Rectal smooth muscle tissue (tissue), 1 donor: ENCODE measurements at regions not wholly inside any gene's neighbourhood (a gene's known extent, or its start where the extent isn't known, plus 50 kb on each side); places are given as distances from the start of the nearest gene placed in this dataset.

Source experiments
- H3K27ac ChIP-seq: one replicate; pipeline ENCODE4 v1.7.0; 2013; ENCODE audit warnings: low read depth, low read length, inconsistent platforms
- H3K27me3 ChIP-seq: one replicate; pipeline ENCODE4 v1.7.0; 2013; ENCODE audit warnings: low read length; ENCODE audit not compliant: control insufficient read depth, insufficient read depth
- H3K36me3 ChIP-seq: one replicate; pipeline ENCODE4 v1.7.0; 2013; ENCODE audit warnings: low read length; ENCODE audit not compliant: control insufficient read depth, insufficient read depth
- H3K4me1 ChIP-seq: one replicate; pipeline ENCODE4 v1.7.0; 2013; ENCODE audit warnings: low read length; ENCODE audit not compliant: control insufficient read depth, insufficient read depth
- H3K4me3 ChIP-seq: one replicate; pipeline ENCODE4 v1.7.0; 2013; ENCODE audit warnings: low read length
- H3K9ac ChIP-seq: one replicate; pipeline ENCODE4 v1.7.0; 2013; ENCODE audit warnings: low read length

GRCh38 chr4:119755599-119755998 lies 127.0 kb upstream of the PDE5A start:
- no peak overlapping the region for H3K27ac ChIP-seq
- no peak overlapping the region for H3K4me3 ChIP-seq
- no peaks in the 10 kb centered on the region for H3K27me3 ChIP-seq
- no peaks in the 10 kb centered on the region for H3K4me1 ChIP-seq
- H3K36me3 ChIP-seq: no peaks in the 10 kb centered on the region
- H3K9ac ChIP-seq: no peak overlapping the region

- H3K9ac ChIP-seq: no peak overlapping the region
- H3K27me3 ChIP-seq: no peaks in the 10 kb centered on the region
- H3K27ac ChIP-seq: no peak overlapping the region
- peaks cover 4% of the 10 kb centered on the region for H3K4me1 ChIP-seq
- H3K4me3 ChIP-seq: no peak overlapping the region
- H3K36me3 ChIP-seq: no peaks in the 10 kb centered on the region
Measured at GRCh38 chr4:119752936-119753335, 124.3 kb upstream of the PDE5A start.

- H3K4me1 ChIP-seq: peaks cover 4% of the 10 kb centered on the region
- H3K27me3 ChIP-seq: no peaks in the 10 kb centered on the region
- no peak overlapping the region for H3K27ac ChIP-seq
- H3K4me3 ChIP-seq: no peak overlapping the region
- H3K9ac ChIP-seq: no peak overlapping the region
- H3K36me3 ChIP-seq: no peaks in the 10 kb centered on the region
Measured at GRCh38 chr4:119750771-119751170, 122.2 kb upstream of the PDE5A start.

- Histone ChIP-seq H3K4me1 (peaks cover 4% of the 10 kb centered on the region), H3K27ac (no peak overlapping the region), H3K4me3 (no peak overlapping the region), H3K9ac (no peak overlapping the region), H3K27me3 (no peaks in the 10 kb centered on the region), H3K36me3 (no peaks in the 10 kb centered on the region)
Measured at GRCh38 chr4:119750048-119750447, 121.4 kb upstream of the PDE5A start.

- no peaks in the 10 kb centered on the region for H3K36me3 ChIP-seq
- H3K4me1 ChIP-seq: peaks cover 4% of the 10 kb centered on the region
- H3K27ac ChIP-seq: peak overlapping the region; percentile 6
- no peak overlapping the region for H3K9ac ChIP-seq
- no peaks in the 10 kb centered on the region for H3K27me3 ChIP-seq
- no peak overlapping the region for H3K4me3 ChIP-seq
Measured at GRCh38 chr4:119748853-119749252, 120.2 kb upstream of the PDE5A start.

- peaks cover 4% of the 10 kb centered on the region for H3K4me1 ChIP-seq
- H3K4me3 ChIP-seq: no peak overlapping the region
- no peak overlapping the region for H3K27ac ChIP-seq
- H3K27me3 ChIP-seq: no peaks in the 10 kb centered on the region
- no peaks in the 10 kb centered on the region for H3K36me3 ChIP-seq
- H3K9ac ChIP-seq: no peak overlapping the region
Measured at GRCh38 chr4:119746951-119747350, 118.3 kb upstream of the PDE5A start.

- Histone ChIP-seq H3K4me3 (no peak overlapping the region), H3K27me3 (no peaks in the 10 kb centered on the region), H3K9ac (no peak overlapping the region), H3K27ac (no peak overlapping the region), H3K36me3 (no peaks in the 10 kb centered on the region), H3K4me1 (peaks cover 4% of the 10 kb centered on the region)
Measured at GRCh38 chr4:119745351-119745750, 116.7 kb upstream of the PDE5A start.

- H3K27me3 ChIP-seq: no peaks in the 10 kb centered on the region
- no peak overlapping the region for H3K27ac ChIP-seq
- no peaks in the 10 kb centered on the region for H3K36me3 ChIP-seq
- no peak overlapping the region for H3K4me3 ChIP-seq
- peaks cover 4% of the 10 kb centered on the region for H3K4me1 ChIP-seq
- no peak overlapping the region for H3K9ac ChIP-seq
Measured at GRCh38 chr4:119744580-119744979, 116.0 kb upstream of the PDE5A start.

GRCh38 chr4:119743644-119744043 lies 115.0 kb upstream of the PDE5A start:
- Histone ChIP-seq H3K36me3 (no peaks in the 10 kb centered on the region), H3K4me3 (no peak overlapping the region), H3K27ac (no peak overlapping the region), H3K27me3 (no peaks in the 10 kb centered on the region), H3K4me1 (peaks cover under 1% of the 10 kb centered on the region), H3K9ac (no peak overlapping the region)

GRCh38 chr4:119739796-119740195 lies 111.2 kb upstream of the PDE5A start:
- Histone ChIP-seq H3K27me3 (no peaks in the 10 kb centered on the region), H3K4me1 (peaks cover 10% of the 10 kb centered on the region), H3K27ac (no peak overlapping the region)

GRCh38 chr4:119738901-119739300 lies 110.3 kb upstream of the PDE5A start:
- Histone ChIP-seq H3K4me1 (peaks cover 10% of the 10 kb centered on the region), H3K27ac (no peak overlapping the region), H3K9ac (no peak overlapping the region), H3K4me3 (no peak overlapping the region), H3K27me3 (no peaks in the 10 kb centered on the region), H3K36me3 (no peaks in the 10 kb centered on the region)

More at GRCh38 chr4:119739796-119740195, 111.2 kb upstream of the PDE5A start:
- Histone ChIP-seq H3K9ac (no peak overlapping the region), H3K36me3 (no peaks in the 10 kb centered on the region), H3K4me3 (no peak overlapping the region)

- H3K4me1 ChIP-seq: peaks cover 10% of the 10 kb centered on the region
- H3K27ac ChIP-seq: no peak overlapping the region
- no peaks in the 10 kb centered on the region for H3K27me3 ChIP-seq
- no peak overlapping the region for H3K9ac ChIP-seq
- H3K36me3 ChIP-seq: no peaks in the 10 kb centered on the region
- H3K4me3 ChIP-seq: no peak overlapping the region
Measured at GRCh38 chr4:119736559-119736958, 108.0 kb upstream of the PDE5A start.

GRCh38 chr4:119735165-119735651 lies 106.6 kb upstream of the PDE5A start:
- Histone ChIP-seq H3K4me3 (no peak overlapping the region), H3K9ac (no peak overlapping the region), H3K4me1 (peaks cover 15% of the 10 kb centered on the region), H3K36me3 (no peaks in the 10 kb centered on the region), H3K27ac (peak overlapping the region; percentile 65), H3K27me3 (no peaks in the 10 kb centered on the region)
